ENCODE measurements at regions not wholly inside any gene's neighbourhood (a gene's known extent, or its start where the extent isn't known, plus 50 kb on each side); places are given as distances from the start of the nearest gene placed in this dataset.

DNA sequence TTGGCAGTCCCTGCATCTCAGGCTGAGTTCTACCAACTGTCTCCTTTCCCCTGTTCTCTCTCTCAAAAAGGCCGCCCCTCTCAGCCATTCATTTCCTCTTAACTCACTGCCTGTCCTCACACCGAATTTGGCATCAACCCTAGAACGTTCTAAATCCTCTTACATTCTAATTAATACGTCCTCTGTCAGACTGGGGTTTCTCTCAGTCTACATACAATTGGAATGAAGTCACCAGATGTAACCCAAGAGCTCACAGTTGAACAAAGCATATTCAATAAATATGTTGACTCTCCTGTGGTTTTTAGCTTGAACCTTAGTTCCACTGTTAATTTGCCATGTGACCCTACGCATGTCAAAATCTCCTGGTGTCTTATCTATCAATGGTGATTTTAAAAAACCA, 269.6 kb downstream of the CLIC5 start:
- TF ChIP-seq, protein P1, sequence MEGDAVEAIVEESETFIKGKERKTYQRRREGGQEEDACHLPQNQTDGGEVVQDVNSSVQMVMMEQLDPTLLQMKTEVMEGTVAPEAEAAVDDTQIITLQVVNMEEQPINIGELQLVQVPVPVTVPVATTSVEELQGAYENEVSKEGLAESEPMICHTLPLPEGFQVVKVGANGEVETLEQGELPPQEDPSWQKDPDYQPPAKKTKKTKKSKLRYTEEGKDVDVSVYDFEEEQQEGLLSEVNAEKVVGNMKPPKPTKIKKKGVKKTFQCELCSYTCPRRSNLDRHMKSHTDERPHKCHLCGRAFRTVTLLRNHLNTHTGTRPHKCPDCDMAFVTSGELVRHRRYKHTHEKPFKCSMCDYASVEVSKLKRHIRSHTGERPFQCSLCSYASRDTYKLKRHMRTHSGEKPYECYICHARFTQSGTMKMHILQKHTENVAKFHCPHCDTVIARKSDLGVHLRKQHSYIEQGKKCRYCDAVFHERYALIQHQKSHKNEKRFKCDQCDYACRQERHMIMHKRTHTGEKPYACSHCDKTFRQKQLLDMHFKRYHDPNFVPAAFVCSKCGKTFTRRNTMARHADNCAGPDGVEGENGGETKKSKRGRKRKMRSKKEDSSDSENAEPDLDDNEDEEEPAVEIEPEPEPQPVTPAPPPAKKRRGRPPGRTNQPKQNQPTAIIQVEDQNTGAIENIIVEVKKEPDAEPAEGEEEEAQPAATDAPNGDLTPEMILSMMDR (IDR thresholded peaks at IDR 0.05) = no peak
- TF ChIP-seq POLR2A (IDR thresholded peaks at IDR 0.05) = no peak
- TF ChIP-seq EP300 (IDR thresholded peaks at IDR 0.05) = no peak

Data from ovary (tissue), 3 donors.